NCI-H774 (cell line): ENCODE measurements at regions not wholly inside any gene's neighbourhood (a gene's known extent, or its start where the extent isn't known, plus 50 kb on each side); places are given as distances from the start of the nearest gene placed in this dataset.

ENCODE experiments used
- DNase-seq: peaks from one replicate; lab custom pipeline; 2025; lab: John Stamatoyannopoulos, UW

- no peak for DNase-seq
Measured at GRCh38 chr10:120960725-120961124, 109.6 kb downstream of the WDR11 start.

DNA sequence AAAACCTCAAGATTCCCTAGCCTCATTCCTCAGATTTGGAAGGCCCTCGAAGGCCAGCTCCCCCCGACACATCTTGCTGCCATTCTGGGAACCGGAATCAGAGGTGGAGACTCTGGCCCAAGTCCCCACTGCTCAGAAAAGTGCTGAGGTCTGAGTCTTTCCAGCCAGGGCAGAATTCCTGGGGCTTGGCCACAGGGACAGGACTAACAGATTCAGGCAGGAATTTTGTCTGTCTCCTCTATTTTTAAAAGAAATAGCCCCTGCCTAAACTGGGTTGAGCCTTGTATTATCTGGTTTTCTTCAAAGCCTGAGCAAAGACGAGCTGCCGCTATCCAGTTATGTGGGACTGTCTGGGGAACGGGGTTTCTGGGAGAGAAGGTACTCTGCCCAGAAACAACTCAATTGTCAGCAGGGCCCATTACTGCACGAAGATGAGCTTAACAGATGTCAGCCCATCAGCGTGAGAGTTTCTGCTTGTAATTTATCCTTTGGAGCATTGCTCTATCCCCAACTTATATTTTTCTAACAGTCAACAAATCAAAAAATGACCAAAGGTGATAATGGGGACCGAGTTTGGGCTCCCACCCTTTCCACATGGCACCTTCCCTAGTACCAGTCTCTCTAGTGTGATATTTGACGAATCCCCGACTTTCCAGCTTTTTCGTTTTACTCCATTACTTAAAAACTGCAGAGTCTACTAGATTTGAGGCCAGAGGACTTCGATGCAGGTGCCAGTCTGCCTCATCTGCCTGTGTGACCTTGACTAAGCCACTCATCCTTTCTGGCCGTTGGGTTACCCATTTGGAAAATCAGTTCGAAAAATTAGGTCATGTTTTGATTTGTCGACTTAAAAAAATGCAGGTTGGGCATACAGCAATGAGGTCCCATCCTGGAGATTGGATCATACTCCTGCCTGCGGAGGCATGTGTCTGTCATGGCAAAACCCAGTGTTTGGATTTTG is 110.9 kb downstream of the WDR11 start:
- no peak for DNase-seq

- DNase-seq: no peak
Measured at GRCh38 chr10:120962756-120963593, 111.8 kb downstream of the WDR11 start.

- no peak for DNase-seq
Measured at GRCh38 chr10:120963594-120964220, 112.5 kb downstream of the WDR11 start.

DNA sequence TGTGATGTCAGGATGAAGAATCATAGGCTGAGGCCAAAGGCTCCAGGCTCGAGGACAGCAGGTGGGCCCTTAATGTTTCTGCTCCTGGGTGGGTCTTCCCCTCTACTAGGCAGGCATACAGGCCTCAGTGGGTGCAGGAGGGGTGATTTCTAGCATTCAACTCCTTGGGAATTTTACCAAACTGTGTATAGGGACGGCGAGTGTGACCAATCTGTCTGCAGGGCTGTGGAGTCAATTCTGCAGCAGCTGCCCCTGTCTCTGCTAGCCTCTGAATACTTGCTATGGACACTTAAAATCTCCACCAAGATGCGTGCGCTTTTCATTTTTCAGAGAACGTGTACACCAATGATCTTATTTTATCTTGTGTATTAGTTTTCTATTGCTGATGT is 115.5 kb downstream of the WDR11 start:
- DNase-seq: no peak

GRCh38 chr10:120969219-120969645 is 118.1 kb downstream of the WDR11 start:
- DNase-seq: no peak

DNA sequence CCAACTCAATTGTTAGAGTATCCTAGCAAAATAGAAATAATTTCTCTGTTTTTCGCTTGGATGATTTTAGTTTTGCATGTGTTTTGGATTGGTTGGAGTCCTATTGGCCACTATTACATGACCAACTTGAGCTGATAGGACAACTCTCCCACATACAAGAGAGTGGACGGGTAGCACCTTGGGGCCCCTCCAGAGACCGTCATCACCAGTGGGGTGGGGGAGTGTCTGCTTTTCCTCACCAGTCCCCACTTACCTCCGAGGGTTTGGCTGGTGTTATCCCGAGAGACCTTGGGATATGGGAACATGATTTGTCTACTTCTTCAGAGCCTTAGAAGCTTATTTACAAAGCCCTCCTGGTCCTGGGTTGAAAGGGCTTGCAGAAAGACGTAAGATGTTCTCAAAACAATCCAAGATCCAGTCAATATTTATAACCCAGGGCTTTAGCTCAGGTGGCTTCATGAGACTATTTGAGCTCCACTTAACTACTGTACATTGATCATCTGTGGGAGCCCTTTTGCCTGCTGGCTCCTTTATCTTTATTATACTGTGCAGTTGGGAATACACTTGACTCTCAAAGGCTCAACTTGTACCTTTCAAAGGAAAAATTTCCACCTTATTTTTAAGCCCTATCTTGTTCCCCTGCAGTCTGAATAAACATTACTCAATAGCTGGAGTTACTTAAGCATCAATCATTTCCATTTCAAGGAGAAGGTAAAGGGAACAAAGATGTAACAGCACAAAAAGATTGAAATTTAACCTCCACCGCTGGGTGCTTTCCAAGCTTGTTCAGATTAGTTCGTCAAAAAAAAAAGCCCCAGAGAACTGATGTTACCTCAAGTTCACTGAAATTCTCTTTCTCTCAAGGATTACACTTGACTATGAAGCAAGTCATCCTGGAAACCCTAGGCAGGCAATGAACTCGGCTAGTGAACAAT is 119.7 kb downstream of the WDR11 start:
- no peak for DNase-seq

DNA sequence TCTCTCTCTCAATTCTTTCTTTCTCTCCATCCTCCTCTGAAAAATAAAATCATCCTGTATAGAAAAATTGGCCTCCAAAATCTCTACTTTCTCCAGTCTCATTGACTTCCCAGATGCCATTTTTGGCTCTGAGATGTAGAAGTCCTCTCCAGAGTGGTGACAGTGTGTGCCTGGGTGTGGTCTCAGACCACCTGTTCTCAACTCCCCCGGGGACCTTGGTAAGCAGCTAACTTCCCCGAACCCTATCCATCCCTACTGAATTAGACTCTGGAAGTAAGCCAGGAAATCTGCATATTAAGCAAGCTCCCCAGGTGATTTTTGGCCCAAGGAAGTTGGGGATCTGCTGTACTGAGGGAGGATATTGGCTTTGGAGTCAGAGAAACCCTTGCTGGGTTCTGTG is 120.5 kb downstream of the WDR11 start:
- no peak for DNase-seq

DNA sequence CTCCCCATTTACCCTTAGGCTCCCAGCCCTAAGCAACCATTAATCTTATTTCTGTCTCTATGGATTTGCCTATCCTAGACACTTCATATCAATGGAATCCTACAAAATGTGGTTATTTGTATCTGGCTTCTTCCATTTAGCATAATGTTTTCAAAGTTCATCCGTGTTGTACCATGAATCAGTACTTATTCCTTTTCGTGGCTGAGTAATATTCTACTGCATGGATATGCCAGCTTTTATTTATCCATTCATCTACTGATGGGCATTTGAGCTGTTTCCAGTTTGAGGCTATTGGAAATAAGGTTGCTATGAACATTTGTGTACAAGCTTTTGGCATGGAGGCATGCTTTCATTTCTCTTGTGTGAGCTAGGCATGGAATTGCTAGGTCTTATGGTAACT is 121.1 kb downstream of the WDR11 start:
- DNase-seq: no peak

- DNase-seq: no peak
Measured at GRCh38 chr10:120975072-120975867, 124.1 kb downstream of the WDR11 start.

DNA sequence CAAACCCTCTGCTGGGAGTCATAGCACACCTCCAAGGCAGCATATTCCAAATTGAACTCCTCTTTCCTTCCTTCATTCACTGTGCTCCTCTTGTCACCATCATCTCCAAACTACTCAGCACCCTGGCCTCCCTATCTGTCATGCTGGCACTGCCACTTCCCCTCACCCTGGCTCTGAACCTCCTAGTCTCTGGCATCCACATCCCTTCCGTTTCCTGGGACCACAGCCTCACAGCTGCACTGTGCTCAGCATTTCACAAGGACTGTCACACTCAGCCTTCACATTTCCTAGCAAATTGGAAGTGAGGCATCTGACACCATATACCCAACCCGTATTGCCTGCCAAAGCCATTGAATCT is 124.7 kb downstream of the WDR11 start:
- DNase-seq: no peak

DNA sequence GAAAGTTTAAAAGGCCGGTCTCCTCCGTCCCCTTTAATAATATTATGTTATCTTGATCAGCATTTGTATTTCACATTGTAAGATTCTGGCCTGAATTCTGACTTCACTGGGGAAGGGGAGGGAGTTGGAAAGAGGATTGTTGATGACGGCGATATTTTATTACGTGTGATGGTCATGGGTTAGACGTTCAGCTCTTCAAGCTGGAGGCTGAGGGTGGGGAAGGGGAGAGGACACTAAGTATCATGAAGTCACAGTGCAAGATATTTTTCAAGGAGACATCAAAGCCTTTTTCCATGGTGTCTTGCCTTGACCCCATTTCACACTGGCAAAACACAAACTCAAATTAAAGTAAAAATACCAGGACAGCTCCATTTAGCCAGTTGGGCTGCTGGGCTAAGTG is 126.7 kb downstream of the WDR11 start:
- no peak for DNase-seq

DNA sequence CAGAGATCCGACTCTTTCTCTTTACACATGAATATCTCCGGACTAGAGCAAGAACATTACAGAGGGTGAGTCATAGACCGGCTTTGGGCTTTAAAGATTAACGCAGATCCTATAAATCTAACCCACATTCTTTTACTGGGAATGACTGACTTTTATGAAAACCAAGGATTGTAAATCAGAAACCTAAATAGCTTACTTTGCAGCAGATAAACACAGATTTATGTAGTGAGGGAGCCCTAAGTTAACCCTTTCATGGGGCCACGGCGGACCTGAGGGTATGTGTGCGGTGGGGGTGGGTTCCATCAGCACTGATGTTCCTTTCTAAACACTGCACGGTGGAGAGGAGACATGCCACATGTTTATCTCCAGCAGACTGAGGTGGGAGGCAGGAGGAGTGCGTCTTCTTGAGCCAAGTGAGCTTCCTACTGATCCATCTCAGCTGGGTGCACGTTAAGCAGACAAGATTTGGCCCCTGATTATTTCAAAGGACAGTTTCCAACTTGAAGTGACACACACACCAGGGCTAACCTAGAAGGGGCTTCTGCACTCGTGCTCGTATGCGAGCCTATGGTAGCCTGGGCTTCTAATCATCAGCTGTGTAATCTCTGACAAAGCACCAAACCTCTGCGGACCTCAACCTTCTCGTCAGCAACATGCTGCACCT is 127.6 kb downstream of the WDR11 start:
- no peak for DNase-seq

DNA sequence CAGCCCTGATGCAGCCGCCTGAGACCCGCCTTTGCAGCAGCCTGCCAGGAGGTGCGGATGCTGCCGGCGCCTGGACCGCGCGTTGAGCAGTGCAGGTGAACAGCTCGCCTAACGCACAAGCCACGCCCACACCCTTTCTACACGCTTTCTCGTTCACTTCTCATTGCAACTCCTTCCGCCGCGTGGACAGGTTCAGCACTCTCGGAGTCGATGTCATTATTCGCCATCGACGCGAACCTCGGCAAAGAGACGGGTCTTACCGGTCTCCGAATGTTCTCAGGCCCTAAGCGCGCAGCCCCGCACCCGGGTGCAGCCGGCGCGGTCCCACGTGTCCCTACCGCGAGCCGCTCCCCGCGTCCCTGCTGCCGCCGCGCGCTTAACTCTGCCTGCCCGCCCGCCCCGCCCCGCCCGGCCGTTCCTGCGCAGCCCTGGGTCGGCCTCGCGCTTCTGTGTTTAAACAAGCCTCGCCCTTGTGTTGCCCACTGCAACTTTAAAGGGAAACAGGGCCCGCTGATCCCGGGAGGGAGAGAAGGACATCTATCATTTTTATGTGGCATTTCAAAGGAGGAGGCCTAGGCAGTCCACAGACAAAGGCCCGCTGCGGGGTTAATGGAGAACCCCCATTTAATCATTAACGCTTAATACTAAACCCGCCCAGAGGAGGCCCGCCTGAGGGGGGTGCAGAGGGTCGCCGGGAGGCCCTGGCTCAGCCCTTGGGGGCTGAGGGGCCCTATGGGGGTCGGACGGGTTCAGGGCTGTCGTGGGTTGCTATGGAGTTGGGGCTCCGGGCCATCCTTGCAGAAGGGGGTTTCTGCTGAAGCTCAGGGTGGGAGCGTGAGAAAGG is 128.5 kb downstream of the WDR11 start:
- DNase-seq: no peak

- DNase-seq: no peak
Measured at GRCh38 chr10:120980279-120981255, 129.4 kb downstream of the WDR11 start.

DNA sequence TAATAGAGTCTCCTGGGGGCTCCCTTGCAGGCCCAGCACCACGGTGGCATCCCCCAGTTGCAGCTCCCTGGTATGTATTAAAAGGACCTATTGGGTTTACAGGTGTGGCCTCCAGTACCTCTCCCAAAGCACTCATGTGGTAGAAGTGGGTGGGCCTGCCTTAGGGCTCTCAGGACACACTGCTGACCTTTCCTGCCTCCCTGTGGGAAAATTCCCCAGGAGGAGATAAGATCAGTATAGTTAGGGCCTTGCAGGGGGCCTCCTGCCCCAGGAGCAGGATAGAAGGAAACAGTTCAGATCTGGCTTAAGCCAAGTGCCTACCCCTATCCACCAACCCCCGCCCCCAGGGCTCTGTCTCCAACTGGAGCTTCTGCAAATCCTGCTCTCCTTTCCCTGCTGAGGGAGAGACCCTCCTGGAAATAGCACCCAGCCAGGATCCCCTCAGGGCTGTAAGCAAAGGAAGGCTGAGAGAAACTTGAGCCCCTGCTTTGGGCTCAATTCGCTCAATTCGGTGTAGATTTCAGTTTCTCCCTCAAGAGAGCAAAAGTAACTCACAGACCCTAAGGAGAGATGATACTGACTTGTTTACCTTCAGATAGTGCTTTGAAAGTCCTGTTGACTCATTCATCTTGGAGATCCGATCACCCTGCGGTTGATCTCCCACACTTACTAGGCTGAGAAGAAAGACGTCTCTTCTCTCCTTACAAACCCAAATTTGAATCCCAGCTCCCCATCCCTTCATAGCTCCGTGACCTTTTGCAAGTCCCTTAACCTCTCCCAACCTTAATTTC is 130.6 kb downstream of the WDR11 start:
- DNase-seq: no peak

DNA sequence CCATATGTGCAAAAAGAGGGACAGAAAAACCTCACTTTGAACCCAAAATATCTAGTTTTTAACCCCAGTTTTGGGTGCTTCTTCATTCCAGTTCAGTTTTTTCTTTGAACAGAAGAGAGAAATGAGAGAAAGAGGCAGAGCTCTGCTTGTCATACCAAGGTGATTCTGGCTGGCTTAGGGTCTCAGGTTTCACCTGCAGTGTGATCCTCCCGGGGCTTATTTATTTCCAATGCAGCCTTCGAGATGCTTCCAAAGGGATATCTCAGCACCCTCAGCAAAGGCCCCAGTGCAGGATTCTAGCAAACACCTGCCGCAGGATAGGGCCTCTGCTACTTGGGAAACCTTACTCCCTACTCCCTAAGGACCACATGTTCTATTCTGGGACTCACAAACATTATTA is 131.3 kb downstream of the WDR11 start:
- no peak for DNase-seq
